ENCODE measurements at regions not wholly inside any gene's neighbourhood (a gene's known extent, or its start where the extent isn't known, plus 50 kb on each side); places are given as distances from the start of the nearest gene placed in this dataset.

DNA sequence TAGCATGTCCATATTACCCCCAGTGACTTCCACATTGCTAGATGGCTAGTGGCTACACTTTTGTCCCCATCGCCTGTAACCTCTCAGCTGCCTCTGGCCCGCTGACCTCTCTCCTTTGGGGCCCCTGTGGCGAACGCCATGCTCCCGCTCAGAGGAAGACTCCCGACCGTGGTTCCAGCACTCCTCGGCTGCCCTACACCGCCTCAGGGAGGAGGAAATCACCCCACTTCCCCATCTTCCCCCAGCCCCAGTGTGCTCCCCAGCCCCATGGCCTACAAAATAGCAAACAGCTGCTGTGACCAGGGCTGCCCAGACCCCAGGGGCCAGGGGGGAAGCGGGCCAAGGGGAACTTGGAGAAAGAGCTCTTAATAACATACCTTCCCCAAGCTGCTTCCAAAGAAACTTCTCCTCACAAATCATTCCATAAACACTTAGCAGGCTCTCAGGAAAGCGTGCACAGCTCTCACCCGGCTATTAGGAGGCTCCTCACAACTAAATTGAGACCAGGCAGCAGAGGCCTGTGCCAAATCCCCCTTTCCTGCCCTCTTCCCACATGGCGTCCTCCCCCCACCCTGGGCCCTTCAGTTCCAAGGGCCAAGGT, 63.5 kb upstream of the WNT11 start:
- H3K9me3 Mint-ChIP-seq = peaks cover 10% of the 10 kb centered on the region
- peaks cover 2% of the 10 kb centered on the region for H3K27me3 Mint-ChIP-seq (ENCODE audit: insufficient read depth)
- no peak overlapping the region for H3K27ac Mint-ChIP-seq
- H3K4me1 Mint-ChIP-seq (ENCODE audit: low read depth) = no peaks in the 10 kb centered on the region
- intact Hi-C loops (cut with micrococcal nuclease) = no loop called here
- no peaks in the 10 kb centered on the region for H3K36me3 Mint-ChIP-seq (ENCODE audit: low read depth)
- H3K4me3 Mint-ChIP-seq = no peak overlapping the region
- no peak for DNase-seq (ENCODE audit: low spot score)

GRCh38 chr11:76269247-76269646, 62.9 kb upstream of the WNT11 start:
- Mint-ChIP-seq H3K4me3 (no peak overlapping the region), H3K4me1 (ENCODE audit: low read depth) (no peaks in the 10 kb centered on the region)
- intact Hi-C loops (cut with micrococcal nuclease) = no loop called here

GRCh38 chr11:76268498-76268897, 62.2 kb upstream of the WNT11 start:
- Mint-ChIP-seq H3K9me3 (no peaks in the 10 kb centered on the region), H3K4me3 (no peak overlapping the region), H3K27me3 (ENCODE audit: insufficient read depth) (peaks cover 2% of the 10 kb centered on the region), H3K4me1 (ENCODE audit: low read depth) (no peaks in the 10 kb centered on the region), H3K36me3 (ENCODE audit: low read depth) (no peaks in the 10 kb centered on the region), H3K27ac (no peak overlapping the region)
- intact Hi-C loops (cut with micrococcal nuclease) = no loop called here
- no peak for DNase-seq (ENCODE audit: low spot score)

More at GRCh38 chr11:76269247-76269646, 62.9 kb upstream of the WNT11 start:
- no peak for DNase-seq (ENCODE audit: low spot score)
- H3K27ac Mint-ChIP-seq = no peak overlapping the region
- H3K27me3 Mint-ChIP-seq (ENCODE audit: insufficient read depth) = peaks cover 2% of the 10 kb centered on the region
- peaks cover 5% of the 10 kb centered on the region for H3K9me3 Mint-ChIP-seq
- no peaks in the 10 kb centered on the region for H3K36me3 Mint-ChIP-seq (ENCODE audit: low read depth)

- Mint-ChIP-seq H3K4me1 (ENCODE audit: low read depth) (no peaks in the 10 kb centered on the region), H3K9me3 (no peaks in the 10 kb centered on the region), H3K4me3 (no peak overlapping the region), H3K27me3 (ENCODE audit: insufficient read depth) (peaks cover 7% of the 10 kb centered on the region), H3K36me3 (ENCODE audit: low read depth) (no peaks in the 10 kb centered on the region), H3K27ac (no peak overlapping the region)
- intact Hi-C loops (cut with micrococcal nuclease) = no loop called here
- no peak for DNase-seq (ENCODE audit: low spot score)
Observed at GRCh38 chr11:76267556-76267955, 61.3 kb upstream of the WNT11 start.

DNA sequence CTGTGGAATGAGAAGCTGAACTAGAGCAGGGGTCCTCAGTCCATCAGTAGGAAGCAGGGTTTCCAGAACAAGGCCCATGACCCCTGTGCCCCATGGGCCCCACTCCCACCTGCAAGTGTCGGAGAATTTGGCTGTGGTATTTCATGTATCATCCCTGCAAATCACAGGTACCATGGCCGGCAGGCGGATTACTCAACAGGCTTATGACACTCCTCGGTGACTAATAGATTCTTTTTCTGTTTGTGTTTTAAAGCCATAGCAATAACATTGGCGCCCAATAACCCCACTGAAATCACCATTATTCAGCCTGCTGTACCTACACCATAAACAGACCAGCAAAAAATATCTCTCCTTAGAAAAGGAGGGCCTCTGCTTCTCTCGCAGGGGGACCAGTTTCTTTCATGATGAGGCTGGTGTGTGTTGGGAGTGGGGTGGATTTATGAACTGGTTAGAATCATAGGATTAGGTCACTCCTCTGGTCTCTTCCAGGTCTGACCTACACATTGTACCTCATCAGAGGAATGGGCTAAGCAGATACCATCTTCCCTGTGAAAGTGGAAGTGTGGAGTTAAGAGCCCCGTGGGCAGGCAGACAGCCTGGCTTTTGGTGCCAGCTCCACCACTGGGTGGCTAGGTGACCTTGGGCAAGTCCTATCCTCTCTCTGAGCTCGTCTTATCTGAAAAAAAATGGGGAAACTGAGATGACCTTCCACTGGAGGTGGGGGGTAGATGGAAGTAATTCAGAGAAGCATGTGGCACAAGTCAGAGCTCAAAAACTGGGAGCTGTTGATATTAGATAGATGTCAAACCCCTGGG, 60.2 kb upstream of the WNT11 start:
- Mint-ChIP-seq H3K4me1 (ENCODE audit: low read depth) (no peaks in the 10 kb centered on the region), H3K4me3 (no peak overlapping the region), H3K27ac (no peak overlapping the region), H3K27me3 (ENCODE audit: insufficient read depth) (peaks cover 9% of the 10 kb centered on the region), H3K36me3 (ENCODE audit: low read depth) (no peaks in the 10 kb centered on the region), H3K9me3 (no peaks in the 10 kb centered on the region)
- no peak for DNase-seq (ENCODE audit: low spot score)
- intact Hi-C loops (cut with micrococcal nuclease) = no loop called here

DNA sequence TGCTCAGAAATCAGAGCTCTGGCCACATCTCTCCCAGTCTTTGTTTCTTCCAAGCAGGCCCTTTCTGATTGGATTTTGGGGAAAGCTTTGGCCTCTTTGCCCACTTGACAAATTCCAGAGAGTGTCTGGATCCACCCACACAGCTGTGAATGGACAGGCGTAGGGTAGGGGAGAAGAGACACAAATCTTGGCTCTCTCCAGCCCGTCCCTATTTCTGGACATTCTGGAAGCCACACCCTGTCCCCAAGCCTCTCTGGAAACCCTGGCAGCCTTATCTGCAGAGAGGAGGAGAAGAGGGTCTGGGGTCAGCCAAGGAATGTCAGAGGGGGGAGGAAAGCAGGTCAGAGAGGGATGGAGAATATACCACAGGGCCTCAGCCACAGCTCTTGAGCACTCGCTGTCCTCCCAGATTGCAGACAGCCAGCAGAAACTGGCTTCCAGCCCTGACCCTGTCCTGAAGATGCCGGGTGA, 59.5 kb upstream of the WNT11 start:
- Mint-ChIP-seq H3K36me3 (ENCODE audit: low read depth) (no peaks in the 10 kb centered on the region), H3K4me3 (no peak overlapping the region), H3K27me3 (ENCODE audit: insufficient read depth) (peaks cover 14% of the 10 kb centered on the region), H3K4me1 (ENCODE audit: low read depth) (no peaks in the 10 kb centered on the region), H3K9me3 (no peaks in the 10 kb centered on the region), H3K27ac (no peak overlapping the region)
- intact Hi-C loops (cut with micrococcal nuclease) = no loop called here
- DNase-seq (ENCODE audit: low spot score) = no peak

DNA sequence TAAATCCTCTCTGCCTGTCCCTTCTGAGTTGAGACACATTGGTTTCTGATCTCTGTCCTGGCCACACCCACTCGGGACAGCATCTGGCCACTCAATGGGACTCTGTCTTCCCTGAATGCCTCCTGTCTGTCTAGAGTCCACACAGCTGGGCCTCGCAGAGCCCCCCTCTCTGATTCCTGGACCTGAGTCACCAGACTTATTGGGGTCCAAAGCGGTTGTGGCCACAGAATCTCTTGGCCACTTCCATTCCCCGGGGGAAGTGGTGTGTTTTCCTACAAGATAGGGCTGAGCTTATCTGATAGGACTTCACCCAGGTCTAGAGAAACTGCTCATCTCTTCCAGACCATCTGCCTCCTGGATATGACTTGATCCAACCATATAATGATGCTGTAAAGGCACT, 57.4 kb upstream of the WNT11 start:
- no peak for DNase-seq (ENCODE audit: low spot score)
- Mint-ChIP-seq H3K36me3 (ENCODE audit: low read depth) (no peaks in the 10 kb centered on the region), H3K27ac (no peak overlapping the region), H3K27me3 (ENCODE audit: insufficient read depth) (peaks cover 19% of the 10 kb centered on the region), H3K4me1 (ENCODE audit: low read depth) (no peaks in the 10 kb centered on the region), H3K9me3 (no peaks in the 10 kb centered on the region), H3K4me3 (no peak overlapping the region)
- intact Hi-C loops (cut with micrococcal nuclease) = no loop called here

DNA sequence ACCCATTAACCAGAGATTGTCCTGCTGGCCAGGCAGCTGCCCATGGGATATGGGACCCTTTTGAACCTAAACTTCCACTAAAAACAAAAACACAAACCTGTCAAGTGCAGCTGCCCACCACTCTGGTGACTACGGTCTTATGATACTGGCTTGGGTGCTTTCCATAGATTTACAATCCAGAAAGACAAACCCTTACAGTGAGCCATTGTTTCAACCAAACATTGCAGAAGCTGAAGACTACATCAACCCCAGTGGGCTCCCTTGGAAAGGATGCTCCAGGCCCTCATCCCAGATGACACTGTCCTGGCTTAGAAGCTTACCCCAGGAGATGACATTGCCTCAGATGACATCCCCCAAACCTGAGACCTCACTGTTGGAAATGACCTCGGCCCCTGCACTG, 56.9 kb upstream of the WNT11 start:
- Mint-ChIP-seq H3K27ac (no peak overlapping the region), H3K4me3 (no peak overlapping the region), H3K9me3 (no peaks in the 10 kb centered on the region), H3K4me1 (ENCODE audit: low read depth) (no peaks in the 10 kb centered on the region), H3K27me3 (ENCODE audit: insufficient read depth) (peaks cover 19% of the 10 kb centered on the region), H3K36me3 (ENCODE audit: low read depth) (no peaks in the 10 kb centered on the region)
- intact Hi-C loops (cut with micrococcal nuclease) = no loop called here
- DNase-seq (ENCODE audit: low spot score) = no peak

- no peaks in the 10 kb centered on the region for H3K9me3 Mint-ChIP-seq
Observed at GRCh38 chr11:76260296-76260925, 54.1 kb upstream of the WNT11 start.

GRCh38 chr11:76259299-76259908, 53.1 kb upstream of the WNT11 start:
- H3K4me1 Mint-ChIP-seq (ENCODE audit: low read depth) = no peaks in the 10 kb centered on the region
- no peaks in the 10 kb centered on the region for H3K36me3 Mint-ChIP-seq (ENCODE audit: low read depth)
- no peak overlapping the region for H3K27ac Mint-ChIP-seq
- intact Hi-C loops (cut with micrococcal nuclease) = no loop called here
- no peak overlapping the region for H3K4me3 Mint-ChIP-seq
- H3K27me3 Mint-ChIP-seq (ENCODE audit: insufficient read depth) = peaks cover 19% of the 10 kb centered on the region
- DNase-seq (ENCODE audit: low spot score) = no peak
- no peaks in the 10 kb centered on the region for H3K9me3 Mint-ChIP-seq

More at GRCh38 chr11:76260296-76260925, 54.1 kb upstream of the WNT11 start:
- H3K4me1 Mint-ChIP-seq (ENCODE audit: low read depth) = no peaks in the 10 kb centered on the region
- no peak for DNase-seq (ENCODE audit: low spot score)
- no peak overlapping the region for H3K27ac Mint-ChIP-seq
- no peaks in the 10 kb centered on the region for H3K36me3 Mint-ChIP-seq (ENCODE audit: low read depth)
- H3K27me3 Mint-ChIP-seq (ENCODE audit: insufficient read depth) = peaks cover 19% of the 10 kb centered on the region
- no peak overlapping the region for H3K4me3 Mint-ChIP-seq
- intact Hi-C loops (cut with micrococcal nuclease) = no loop called here

- no peaks in the 10 kb centered on the region for H3K9me3 Mint-ChIP-seq
- no peak overlapping the region for H3K4me3 Mint-ChIP-seq
- no peak for DNase-seq (ENCODE audit: low spot score)
- H3K36me3 Mint-ChIP-seq (ENCODE audit: low read depth) = no peaks in the 10 kb centered on the region
- H3K4me1 Mint-ChIP-seq (ENCODE audit: low read depth) = no peaks in the 10 kb centered on the region
- H3K27me3 Mint-ChIP-seq (ENCODE audit: insufficient read depth) = peaks cover 16% of the 10 kb centered on the region
- H3K27ac Mint-ChIP-seq = no peak overlapping the region
- intact Hi-C loops (cut with micrococcal nuclease) = no loop called here
Observed at GRCh38 chr11:76257074-76257719, 50.9 kb upstream of the WNT11 start.

DNA sequence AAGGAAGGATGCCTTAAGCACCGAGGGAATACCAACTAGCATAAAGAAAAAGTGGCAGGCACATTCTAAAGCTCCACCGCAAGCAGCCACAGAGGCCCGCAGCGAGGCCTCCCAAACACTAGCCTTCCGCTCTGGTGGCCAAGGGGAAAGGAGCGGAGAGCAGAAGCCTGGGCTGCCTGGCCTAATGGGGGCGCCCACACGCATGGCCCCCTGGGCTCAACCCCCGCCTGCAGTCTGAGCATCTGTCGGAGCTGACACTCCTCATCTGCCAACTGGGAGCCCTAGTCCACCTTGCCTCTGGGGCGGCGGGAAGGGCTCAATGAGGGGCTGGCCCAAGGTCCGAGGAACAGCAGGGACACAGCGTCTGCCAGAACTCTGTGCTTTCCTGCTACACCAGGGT, 50.1 kb upstream of the WNT11 start:
- Mint-ChIP-seq H3K27ac (no peak overlapping the region), H3K36me3 (ENCODE audit: low read depth) (no peaks in the 10 kb centered on the region), H3K4me3 (no peak overlapping the region), H3K9me3 (no peaks in the 10 kb centered on the region), H3K27me3 (ENCODE audit: insufficient read depth) (peaks cover 16% of the 10 kb centered on the region), H3K4me1 (ENCODE audit: low read depth) (no peaks in the 10 kb centered on the region)
- intact Hi-C loops (cut with micrococcal nuclease) = no loop called here
- no peak for DNase-seq (ENCODE audit: low spot score)
